SK-N-SH (cell line): ENCODE measurements at regions not wholly inside any gene's neighbourhood (a gene's known extent, or its start where the extent isn't known, plus 50 kb on each side); places are given as distances from the start of the nearest gene placed in this dataset.

ENCODE experiments used
- CTCF ChIA-PET: fragments of 300-600, 350-600 bp; formaldehyde crosslinking; extraction: SDS; loops from one replicate; lab custom pipeline; 2021; lab: Yijun Ruan, JAX
- POLR2A ChIA-PET: fragments of 350-600 bp; sonication (Branson Sonifier 250); formaldehyde crosslinking; extraction: SDS; loops from one replicate; lab custom pipeline; 2020; ENCODE audit warnings: antibody characterized with exemption, inconsistent platforms; lab: Yijun Ruan, JAX
- DNase-seq: peaks from one replicate; pipeline ENCODE4 v3.0.0; 2012
- H2AFZ ChIP-seq: fragments of 200-600 bp; sonication (generic); 2 replicates; pipeline ENCODE4 v1.8.1; 2016; ENCODE audit warnings: antibody characterized with exemption, mild to moderate bottlenecking, low read depth
- H3F3A ChIP-seq: fragments of 200-600 bp; sonication (generic); replicated peaks from 2 replicates; pipeline ENCODE3; 2016; ENCODE audit warnings: antibody characterized with exemption, mild to moderate bottlenecking; ENCODE audit not compliant: insufficient read depth
- H3K27ac ChIP-seq, 2 experiments: fragments of 200-500 bp in 1 of 2; fragments of 200-600 bp in 1 of 2; sonication (Bioruptor generic) in 1 of 2; sonication (generic), shearing (Covaris generic) in 1 of 2; 2 replicates each; pipeline versions ENCODE4 v1.5.1 to v1.6.1; 2014 to 2016; ENCODE audit warnings: low read depth in 2 of 2, inconsistent platforms in 1 of 2, low read length in 1 of 2, mild to moderate bottlenecking in 1 of 2, mixed read lengths in 1 of 2
- H3K27me3 ChIP-seq: fragments of 200-600 bp; sonication (generic), shearing (Covaris generic); 2 replicates; pipeline ENCODE4 v1.6.1; 2016; ENCODE audit warnings: mixed run types; ENCODE audit not compliant: insufficient read depth
- H3K36me3 ChIP-seq, 2 experiments: fragments of 200-500 bp in 1 of 2; fragments of 200-600 bp in 1 of 2; sonication (Bioruptor generic) in 1 of 2; sonication (generic) in 1 of 2; replicated peaks in 1 of 2; 2 replicates each; pipeline versions ENCODE3 to v1.5.1; 2014 to 2016; ENCODE audit warnings: low read length in 1 of 2, mild to moderate bottlenecking in 1 of 2; ENCODE audit not compliant: insufficient read depth in 2 of 2, control insufficient read depth in 1 of 2
- H3K4me1 ChIP-seq, 2 experiments: fragments of 200-500 bp in 1 of 2; fragments of 200-600 bp in 1 of 2; sonication (Bioruptor generic) in 1 of 2; sonication (generic), shearing (Covaris generic) in 1 of 2; 2 replicates each; pipeline versions ENCODE4 v1.5.1 to v1.6.1; 2014 to 2016; ENCODE audit warnings: low read depth in 1 of 2, low read length in 1 of 2, mixed run types in 1 of 2; ENCODE audit not compliant: insufficient read depth in 2 of 2, control insufficient read depth in 1 of 2
- H3K4me2 ChIP-seq: fragments of 200-600 bp; sonication (generic), shearing (Covaris generic); 2 replicates; pipeline ENCODE4 v1.6.1; 2017; ENCODE audit warnings: mixed run types
- H3K4me3 ChIP-seq, 2 experiments: fragments of 200-500 bp in 1 of 2; fragments of 200-600 bp in 1 of 2; sonication (Bioruptor generic) in 1 of 2; sonication (generic), shearing (Covaris generic) in 1 of 2; 2 replicates each; pipeline versions ENCODE4 v1.5.1 to v1.8.1; 2014 to 2016; ENCODE audit warnings: low read depth in 2 of 2, inconsistent platforms in 1 of 2, low read length in 1 of 2, mild to moderate bottlenecking in 1 of 2, mixed read lengths in 1 of 2, moderate library complexity in 1 of 2
- H3K79me2 ChIP-seq: fragments of 200-600 bp; sonication (generic); 2 replicates; pipeline ENCODE4 v1.8.1; 2017; ENCODE audit warnings: mild to moderate bottlenecking; ENCODE audit not compliant: insufficient read depth
- H3K9ac ChIP-seq: fragments of 200-600 bp; sonication (generic); 2 replicates; pipeline ENCODE4 v1.6.1; 2017; ENCODE audit warnings: mixed run types
- H3K9me2 ChIP-seq: fragments of 200-600 bp; sonication (generic); 2 replicates; pipeline ENCODE4 v1.6.1; 2017; ENCODE audit warnings: mixed run types
- H3K9me3 ChIP-seq: fragments of 200-600 bp; sonication (generic); 2 replicates; pipeline ENCODE4 v1.6.1; 2017; ENCODE audit warnings: mixed run types, mild to moderate bottlenecking, moderate library complexity
- H4K20me1 ChIP-seq: fragments of 200-600 bp; sonication (generic); 2 replicates; pipeline ENCODE4 v1.6.1; 2017; ENCODE audit warnings: mild to moderate bottlenecking, mixed run types; ENCODE audit not compliant: insufficient read depth
- CHD2 ChIP-seq: fragments of 150-350 bp; IDR thresholded peaks from 2 replicates; pipeline ENCODE4 v1.6.1; 2018; ENCODE audit warnings: low read length; ENCODE audit not compliant: partially characterized antibody
- CTCF ChIP-seq: fragments of 200-600 bp; sonication (generic); IDR thresholded peaks from 2 replicates; pipeline ENCODE4 v1.6.1; 2017; ENCODE audit warnings: antibody characterized with exemption, mild to moderate bottlenecking, moderate library complexity
- EZH2phosphoT487 ChIP-seq: fragments of 200-600 bp; sonication (generic); IDR thresholded peaks from 2 replicates; pipeline ENCODE4 v1.6.1; 2017; ENCODE audit warnings: low read depth, mixed run types, mild to moderate bottlenecking, antibody characterized with exemption, moderate library complexity, borderline replicate concordance
- FOXJ3 ChIP-seq: sonication (generic); formaldehyde crosslinking; IDR thresholded peaks from 2 replicates; pipeline ENCODE4 v1.5.1; 2020; ENCODE audit warnings: mild to moderate bottlenecking, missing genetic modification reagents
- IRF3 ChIP-seq: fragments of 150-350 bp; IDR thresholded peaks from 2 replicates; pipeline ENCODE4 v1.6.1; 2016; ENCODE audit warnings: mild to moderate bottlenecking, low read depth, low read length
- JUND ChIP-seq: IDR thresholded peaks from 2 replicates; pipeline ENCODE4 v1.4.0; 2012
- MXI1 ChIP-seq: IDR thresholded peaks from 2 replicates; pipeline ENCODE4 v1.6.1; 2012; ENCODE audit warnings: mild to moderate bottlenecking, low read depth, low read length, improper control_type of control experiment
- RAD21 ChIP-seq: IDR thresholded peaks from 2 replicates; pipeline ENCODE4 v1.6.1; 2012; ENCODE audit warnings: mild to moderate bottlenecking, low read length
- RCOR1 ChIP-seq: fragments of 150-350 bp; IDR thresholded peaks from 2 replicates; pipeline ENCODE4 v1.6.1; 2017; ENCODE audit warnings: antibody characterized with exemption, low read length
- REST ChIP-seq: IDR thresholded peaks from 2 replicates; pipeline ENCODE4 v1.6.1; 2012; ENCODE audit warnings: mild to moderate bottlenecking, low read depth, low read length, moderate library complexity
- RFX5 ChIP-seq: IDR thresholded peaks from 2 replicates; pipeline ENCODE4 v1.6.1; 2012; ENCODE audit warnings: mild to moderate bottlenecking, improper control_type of control experiment, low read length
- SMC3 ChIP-seq: IDR thresholded peaks from 2 replicates; pipeline ENCODE4 v1.6.1; 2012; ENCODE audit warnings: low read depth, low read length, improper control_type of control experiment
- TAF1 ChIP-seq: IDR thresholded peaks from 2 replicates; pipeline ENCODE4 v1.6.1; 2012; ENCODE audit warnings: low read depth, mild to moderate bottlenecking, low read length, moderate library complexity, borderline replicate concordance
- USF1 ChIP-seq: IDR thresholded peaks from 2 replicates; pipeline ENCODE4 v1.4.0; 2012; ENCODE audit warnings: low read depth, borderline replicate concordance
- ZBTB33 ChIP-seq: IDR thresholded peaks from 2 replicates; pipeline ENCODE4 v1.4.0; 2012; ENCODE audit warnings: low read depth, borderline replicate concordance
- WGBS: methylation state at CpG from one replicate; pipeline ENCODE4 v1.1.6; 2017; ENCODE audit warnings: low lambda C conversion rate; 5-methylcytosine and 5-hydroxymethylcytosine counted together
- TF ChIP-seq, protein P1 (sequence below): IDR thresholded peaks from 2 replicates; pipeline ENCODE4 v1.4.0; 2012; ENCODE audit warnings: low read depth

DNA sequence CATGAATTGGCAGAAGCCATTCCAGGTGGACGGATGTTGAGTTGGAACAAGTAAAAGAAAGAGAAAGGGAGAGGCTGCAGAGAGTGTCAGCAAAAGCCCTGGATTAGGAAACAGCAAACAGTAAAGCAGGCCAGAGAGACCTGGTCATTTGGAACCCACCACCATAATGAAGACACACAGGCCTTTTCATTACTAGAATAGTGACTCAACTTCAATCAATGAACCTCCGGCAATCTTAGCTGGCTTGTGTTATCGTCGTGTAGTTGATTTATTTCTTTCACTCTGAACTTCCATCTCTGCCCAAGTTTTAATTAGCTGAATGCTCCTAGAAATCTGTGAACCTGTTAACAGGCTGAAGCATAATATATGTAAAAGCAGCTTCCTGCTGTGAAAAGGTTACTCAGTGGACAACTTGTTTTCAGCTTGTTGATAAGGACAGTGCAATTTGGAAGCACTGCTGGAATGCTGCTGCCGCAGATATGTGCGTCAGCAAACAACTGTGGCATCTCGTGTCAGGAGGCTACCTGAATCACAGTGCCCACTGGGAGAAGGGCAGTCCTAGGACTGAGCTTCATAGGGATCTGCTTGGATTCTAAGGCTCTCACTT, 68.8 kb downstream of the SPANXN4 start:
- POLR2A ChIA-PET: no interaction called here

More for the DNA sequence above, 68.8 kb downstream of the SPANXN4 start:
- Histone ChIP-seq H3K9ac (no peak overlapping the region), H3K36me3 (no peaks in the 10 kb centered on the region), H3K4me1 (no peaks in the 10 kb centered on the region), H3K9me2 (no peaks in the 10 kb centered on the region), H4K20me1 (no peaks in the 10 kb centered on the region), H3K27ac (no peak overlapping the region), H3F3A (no peaks in the 10 kb centered on the region), H3K27me3 (no peaks in the 10 kb centered on the region), H3K4me3 (no peak overlapping the region), H3K4me2 (no peak overlapping the region), H3K9me3 (no peaks in the 10 kb centered on the region), H3K79me2 (no peaks in the 10 kb centered on the region), H2AFZ (no peak overlapping the region)
- DNase-seq: no peak
- WGBS: under 1% methylated on average over 7 of the region's 7 CpGs
- CTCF ChIA-PET: no interaction called here
- TF ChIP-seq CTCF (no peak), REST (no peak), SMC3 (no peak), RCOR1 (no peak), ZBTB33 (no peak), IRF3 (no peak), RAD21 (no peak), EZH2phosphoT487 (no peak), USF1 (no peak), MXI1 (no peak), JUND (no peak), TAF1 (no peak), FOXJ3 (CRISPR knock-in tag) (no peak), RFX5 (no peak), CHD2 (no peak)
- TF ChIP-seq, protein P1, sequence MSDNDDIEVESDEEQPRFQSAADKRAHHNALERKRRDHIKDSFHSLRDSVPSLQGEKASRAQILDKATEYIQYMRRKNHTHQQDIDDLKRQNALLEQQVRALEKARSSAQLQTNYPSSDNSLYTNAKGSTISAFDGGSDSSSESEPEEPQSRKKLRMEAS: no peak
